ENCODE measurements at regions not wholly inside any gene's neighbourhood (a gene's known extent, or its start where the extent isn't known, plus 50 kb on each side); places are given as distances from the start of the nearest gene placed in this dataset.

DNA sequence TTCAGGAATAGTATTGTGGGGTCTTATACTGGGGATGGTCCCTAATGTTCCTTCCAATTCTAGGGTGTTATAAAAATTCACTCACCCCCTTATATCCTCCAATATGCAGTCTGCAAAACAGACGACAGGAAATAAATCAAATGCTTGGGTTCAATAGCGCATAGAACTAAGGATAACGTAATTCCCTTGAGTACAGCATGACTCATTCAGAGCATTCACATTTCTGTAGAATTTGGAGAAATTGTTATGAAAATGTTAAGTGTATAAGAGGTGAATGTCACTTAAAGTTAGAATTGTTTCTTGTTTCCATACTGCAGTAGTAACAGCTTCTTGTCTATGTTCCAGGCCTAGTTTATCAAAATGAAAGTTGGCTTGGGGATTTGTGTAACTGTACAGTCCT is 271.4 kb downstream of the RPS29 start:
- TF ChIP-seq, protein P1, sequence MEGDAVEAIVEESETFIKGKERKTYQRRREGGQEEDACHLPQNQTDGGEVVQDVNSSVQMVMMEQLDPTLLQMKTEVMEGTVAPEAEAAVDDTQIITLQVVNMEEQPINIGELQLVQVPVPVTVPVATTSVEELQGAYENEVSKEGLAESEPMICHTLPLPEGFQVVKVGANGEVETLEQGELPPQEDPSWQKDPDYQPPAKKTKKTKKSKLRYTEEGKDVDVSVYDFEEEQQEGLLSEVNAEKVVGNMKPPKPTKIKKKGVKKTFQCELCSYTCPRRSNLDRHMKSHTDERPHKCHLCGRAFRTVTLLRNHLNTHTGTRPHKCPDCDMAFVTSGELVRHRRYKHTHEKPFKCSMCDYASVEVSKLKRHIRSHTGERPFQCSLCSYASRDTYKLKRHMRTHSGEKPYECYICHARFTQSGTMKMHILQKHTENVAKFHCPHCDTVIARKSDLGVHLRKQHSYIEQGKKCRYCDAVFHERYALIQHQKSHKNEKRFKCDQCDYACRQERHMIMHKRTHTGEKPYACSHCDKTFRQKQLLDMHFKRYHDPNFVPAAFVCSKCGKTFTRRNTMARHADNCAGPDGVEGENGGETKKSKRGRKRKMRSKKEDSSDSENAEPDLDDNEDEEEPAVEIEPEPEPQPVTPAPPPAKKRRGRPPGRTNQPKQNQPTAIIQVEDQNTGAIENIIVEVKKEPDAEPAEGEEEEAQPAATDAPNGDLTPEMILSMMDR (IDR thresholded peaks at IDR 0.05) = no peak
- TF ChIP-seq MEF2A (IDR thresholded peaks at IDR 0.05; ENCODE audit: borderline replicate concordance, low read depth) (no peak), CHD2 (IDR thresholded peaks at IDR 0.05; ENCODE audit: low read length, partially characterized antibody) (no peak), TEAD4 (IDR thresholded peaks at IDR 0.05; ENCODE audit: borderline replicate concordance, insufficient read depth) (no peak), TAF1 (IDR thresholded peaks at IDR 0.05; ENCODE audit: borderline replicate concordance, low read depth, low read length) (no peak), RFX5 (IDR thresholded peaks at IDR 0.05; ENCODE audit: low read length) (no peak)
- TF ChIP-seq, protein P2, sequence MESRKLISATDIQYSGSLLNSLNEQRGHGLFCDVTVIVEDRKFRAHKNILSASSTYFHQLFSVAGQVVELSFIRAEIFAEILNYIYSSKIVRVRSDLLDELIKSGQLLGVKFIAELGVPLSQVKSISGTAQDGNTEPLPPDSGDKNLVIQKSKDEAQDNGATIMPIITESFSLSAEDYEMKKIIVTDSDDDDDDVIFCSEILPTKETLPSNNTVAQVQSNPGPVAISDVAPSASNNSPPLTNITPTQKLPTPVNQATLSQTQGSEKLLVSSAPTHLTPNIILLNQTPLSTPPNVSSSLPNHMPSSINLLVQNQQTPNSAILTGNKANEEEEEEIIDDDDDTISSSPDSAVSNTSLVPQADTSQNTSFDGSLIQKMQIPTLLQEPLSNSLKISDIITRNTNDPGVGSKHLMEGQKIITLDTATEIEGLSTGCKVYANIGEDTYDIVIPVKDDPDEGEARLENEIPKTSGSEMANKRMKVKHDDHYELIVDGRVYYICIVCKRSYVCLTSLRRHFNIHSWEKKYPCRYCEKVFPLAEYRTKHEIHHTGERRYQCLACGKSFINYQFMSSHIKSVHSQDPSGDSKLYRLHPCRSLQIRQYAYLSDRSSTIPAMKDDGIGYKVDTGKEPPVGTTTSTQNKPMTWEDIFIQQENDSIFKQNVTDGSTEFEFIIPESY (IDR thresholded peaks at IDR 0.05; ENCODE audit: borderline replicate concordance, low read depth) = no peak
- TF ChIP-seq, protein P3, sequence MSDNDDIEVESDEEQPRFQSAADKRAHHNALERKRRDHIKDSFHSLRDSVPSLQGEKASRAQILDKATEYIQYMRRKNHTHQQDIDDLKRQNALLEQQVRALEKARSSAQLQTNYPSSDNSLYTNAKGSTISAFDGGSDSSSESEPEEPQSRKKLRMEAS (IDR thresholded peaks at IDR 0.05; ENCODE audit: low read depth) = no peak
- TF ChIP-seq, protein P4, sequence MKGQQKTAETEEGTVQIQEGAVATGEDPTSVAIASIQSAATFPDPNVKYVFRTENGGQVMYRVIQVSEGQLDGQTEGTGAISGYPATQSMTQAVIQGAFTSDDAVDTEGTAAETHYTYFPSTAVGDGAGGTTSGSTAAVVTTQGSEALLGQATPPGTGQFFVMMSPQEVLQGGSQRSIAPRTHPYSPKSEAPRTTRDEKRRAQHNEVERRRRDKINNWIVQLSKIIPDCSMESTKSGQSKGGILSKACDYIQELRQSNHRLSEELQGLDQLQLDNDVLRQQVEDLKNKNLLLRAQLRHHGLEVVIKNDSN (IDR thresholded peaks at IDR 0.05; ENCODE audit: borderline replicate concordance, low read depth) = no peak
- TF ChIP-seq, protein P5, sequence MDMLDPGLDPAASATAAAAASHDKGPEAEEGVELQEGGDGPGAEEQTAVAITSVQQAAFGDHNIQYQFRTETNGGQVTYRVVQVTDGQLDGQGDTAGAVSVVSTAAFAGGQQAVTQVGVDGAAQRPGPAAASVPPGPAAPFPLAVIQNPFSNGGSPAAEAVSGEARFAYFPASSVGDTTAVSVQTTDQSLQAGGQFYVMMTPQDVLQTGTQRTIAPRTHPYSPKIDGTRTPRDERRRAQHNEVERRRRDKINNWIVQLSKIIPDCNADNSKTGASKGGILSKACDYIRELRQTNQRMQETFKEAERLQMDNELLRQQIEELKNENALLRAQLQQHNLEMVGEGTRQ (IDR thresholded peaks at IDR 0.05; ENCODE audit: borderline replicate concordance, low read depth, low read length) = no peak

Data from SK-N-SH (cell line).